SK-N-SH (cell line): ENCODE measurements at regions not wholly inside any gene's neighbourhood (a gene's known extent, or its start where the extent isn't known, plus 50 kb on each side); places are given as distances from the start of the nearest gene placed in this dataset.
A peak's percentile ranks its signal among the peaks of the same experiment; 100 is the strongest.

ENCODE experiments used
- CTCF ChIA-PET: fragments of 300-600, 350-600 bp; formaldehyde crosslinking; extraction: SDS; loops from one replicate; lab custom pipeline; 2021; lab: Yijun Ruan, JAX
- POLR2A ChIA-PET: fragments of 350-600 bp; sonication (Branson Sonifier 250); formaldehyde crosslinking; extraction: SDS; loops from one replicate; lab custom pipeline; 2020; ENCODE audit warnings: antibody characterized with exemption, inconsistent platforms; lab: Yijun Ruan, JAX
- DNase-seq: peaks from one replicate; pipeline ENCODE4 v3.0.0; 2012
- H2AFZ ChIP-seq: fragments of 200-600 bp; sonication (generic); 2 replicates; pipeline ENCODE4 v1.8.1; 2016; ENCODE audit warnings: antibody characterized with exemption, mild to moderate bottlenecking, low read depth
- H3F3A ChIP-seq: fragments of 200-600 bp; sonication (generic); replicated peaks from 2 replicates; pipeline ENCODE3; 2016; ENCODE audit warnings: antibody characterized with exemption, mild to moderate bottlenecking; ENCODE audit not compliant: insufficient read depth
- H3K27ac ChIP-seq, 2 experiments: fragments of 200-500 bp in 1 of 2; fragments of 200-600 bp in 1 of 2; sonication (Bioruptor generic) in 1 of 2; sonication (generic), shearing (Covaris generic) in 1 of 2; 2 replicates each; pipeline versions ENCODE4 v1.5.1 to v1.6.1; 2014 to 2016; ENCODE audit warnings: low read depth in 2 of 2, inconsistent platforms in 1 of 2, low read length in 1 of 2, mild to moderate bottlenecking in 1 of 2, mixed read lengths in 1 of 2
- H3K27me3 ChIP-seq: fragments of 200-600 bp; sonication (generic), shearing (Covaris generic); 2 replicates; pipeline ENCODE4 v1.6.1; 2016; ENCODE audit warnings: mixed run types; ENCODE audit not compliant: insufficient read depth
- H3K36me3 ChIP-seq, 2 experiments: fragments of 200-500 bp in 1 of 2; fragments of 200-600 bp in 1 of 2; sonication (Bioruptor generic) in 1 of 2; sonication (generic) in 1 of 2; replicated peaks in 1 of 2; 2 replicates each; pipeline versions ENCODE3 to v1.5.1; 2014 to 2016; ENCODE audit warnings: low read length in 1 of 2, mild to moderate bottlenecking in 1 of 2; ENCODE audit not compliant: insufficient read depth in 2 of 2, control insufficient read depth in 1 of 2
- H3K4me1 ChIP-seq, 2 experiments: fragments of 200-500 bp in 1 of 2; fragments of 200-600 bp in 1 of 2; sonication (Bioruptor generic) in 1 of 2; sonication (generic), shearing (Covaris generic) in 1 of 2; 2 replicates each; pipeline versions ENCODE4 v1.5.1 to v1.6.1; 2014 to 2016; ENCODE audit warnings: low read depth in 1 of 2, low read length in 1 of 2, mixed run types in 1 of 2; ENCODE audit not compliant: insufficient read depth in 2 of 2, control insufficient read depth in 1 of 2
- H3K4me2 ChIP-seq: fragments of 200-600 bp; sonication (generic), shearing (Covaris generic); 2 replicates; pipeline ENCODE4 v1.6.1; 2017; ENCODE audit warnings: mixed run types
- H3K4me3 ChIP-seq, 2 experiments: fragments of 200-500 bp in 1 of 2; fragments of 200-600 bp in 1 of 2; sonication (Bioruptor generic) in 1 of 2; sonication (generic), shearing (Covaris generic) in 1 of 2; 2 replicates each; pipeline versions ENCODE4 v1.5.1 to v1.8.1; 2014 to 2016; ENCODE audit warnings: low read depth in 2 of 2, inconsistent platforms in 1 of 2, low read length in 1 of 2, mild to moderate bottlenecking in 1 of 2, mixed read lengths in 1 of 2, moderate library complexity in 1 of 2
- H3K79me2 ChIP-seq: fragments of 200-600 bp; sonication (generic); 2 replicates; pipeline ENCODE4 v1.8.1; 2017; ENCODE audit warnings: mild to moderate bottlenecking; ENCODE audit not compliant: insufficient read depth
- H3K9ac ChIP-seq: fragments of 200-600 bp; sonication (generic); 2 replicates; pipeline ENCODE4 v1.6.1; 2017; ENCODE audit warnings: mixed run types
- H3K9me2 ChIP-seq: fragments of 200-600 bp; sonication (generic); 2 replicates; pipeline ENCODE4 v1.6.1; 2017; ENCODE audit warnings: mixed run types
- H3K9me3 ChIP-seq: fragments of 200-600 bp; sonication (generic); 2 replicates; pipeline ENCODE4 v1.6.1; 2017; ENCODE audit warnings: mixed run types, mild to moderate bottlenecking, moderate library complexity
- H4K20me1 ChIP-seq: fragments of 200-600 bp; sonication (generic); 2 replicates; pipeline ENCODE4 v1.6.1; 2017; ENCODE audit warnings: mild to moderate bottlenecking, mixed run types; ENCODE audit not compliant: insufficient read depth
- CHD2 ChIP-seq: fragments of 150-350 bp; IDR thresholded peaks from 2 replicates; pipeline ENCODE4 v1.6.1; 2018; ENCODE audit warnings: low read length; ENCODE audit not compliant: partially characterized antibody
- CTCF ChIP-seq: fragments of 200-600 bp; sonication (generic); IDR thresholded peaks from 2 replicates; pipeline ENCODE4 v1.6.1; 2017; ENCODE audit warnings: antibody characterized with exemption, mild to moderate bottlenecking, moderate library complexity
- ELF1 ChIP-seq: IDR thresholded peaks from 2 replicates; pipeline ENCODE4 v1.4.0; 2012
- EP300 ChIP-seq, 2 experiments: IDR thresholded peaks; 2 replicates each; pipeline versions ENCODE4 v1.4.0 to v1.6.1; 2012; ENCODE audit warnings: borderline replicate concordance in 1 of 2, low read depth in 1 of 2, low read length in 1 of 2
- EZH2phosphoT487 ChIP-seq: fragments of 200-600 bp; sonication (generic); IDR thresholded peaks from 2 replicates; pipeline ENCODE4 v1.6.1; 2017; ENCODE audit warnings: low read depth, mixed run types, mild to moderate bottlenecking, antibody characterized with exemption, moderate library complexity, borderline replicate concordance
- FOXJ3 ChIP-seq: sonication (generic); formaldehyde crosslinking; IDR thresholded peaks from 2 replicates; pipeline ENCODE4 v1.5.1; 2020; ENCODE audit warnings: mild to moderate bottlenecking, missing genetic modification reagents
- FOXM1 ChIP-seq: IDR thresholded peaks from 2 replicates; pipeline ENCODE4 v1.4.0; 2012; ENCODE audit warnings: low read depth, mild to moderate bottlenecking
- GATA2 ChIP-seq: sonication (generic); formaldehyde crosslinking; IDR thresholded peaks from 2 replicates; pipeline ENCODE4 v1.5.0; 2020; ENCODE audit warnings: mild to moderate bottlenecking, missing genetic modification reagents
- MAX ChIP-seq: IDR thresholded peaks from 2 replicates; pipeline ENCODE4 v1.4.0; 2012; ENCODE audit warnings: low read depth
- MEF2A ChIP-seq: IDR thresholded peaks from 2 replicates; pipeline ENCODE4 v1.4.0; 2012; ENCODE audit warnings: low read depth, borderline replicate concordance
- NRF1 ChIP-seq: IDR thresholded peaks from 2 replicates; pipeline ENCODE4 v1.6.1; 2012; ENCODE audit warnings: low read depth, mild to moderate bottlenecking, low read length
- POLR2AphosphoS5 ChIP-seq: IDR thresholded peaks from 2 replicates; pipeline ENCODE4 v1.6.1; 2012; ENCODE audit warnings: low read depth, low read length
- RAD21 ChIP-seq: IDR thresholded peaks from 2 replicates; pipeline ENCODE4 v1.6.1; 2012; ENCODE audit warnings: mild to moderate bottlenecking, low read length
- RFX5 ChIP-seq: IDR thresholded peaks from 2 replicates; pipeline ENCODE4 v1.6.1; 2012; ENCODE audit warnings: mild to moderate bottlenecking, improper control_type of control experiment, low read length
- RXRA ChIP-seq: IDR thresholded peaks from 2 replicates; pipeline ENCODE4 v1.4.0; 2012; ENCODE audit warnings: low read depth, mild to moderate bottlenecking, borderline replicate concordance
- SIN3A ChIP-seq: IDR thresholded peaks from 2 replicates; pipeline ENCODE4 v1.6.1; 2012; ENCODE audit warnings: low read depth, mild to moderate bottlenecking, low read length, moderate library complexity, borderline replicate concordance
- TAF1 ChIP-seq: IDR thresholded peaks from 2 replicates; pipeline ENCODE4 v1.6.1; 2012; ENCODE audit warnings: low read depth, mild to moderate bottlenecking, low read length, moderate library complexity, borderline replicate concordance
- USF1 ChIP-seq: IDR thresholded peaks from 2 replicates; pipeline ENCODE4 v1.4.0; 2012; ENCODE audit warnings: low read depth, borderline replicate concordance
- ZBTB33 ChIP-seq: IDR thresholded peaks from 2 replicates; pipeline ENCODE4 v1.4.0; 2012; ENCODE audit warnings: low read depth, borderline replicate concordance
- WGBS: methylation state at CpG from one replicate; pipeline ENCODE4 v1.1.6; 2017; ENCODE audit warnings: low lambda C conversion rate; 5-methylcytosine and 5-hydroxymethylcytosine counted together

- POLR2A ChIA-PET: interaction anchor here (1.0 kb wide), 2 partner anchors 9 to 19 kb away, joined by 4 to 8 read pairs; no protein-coding TSS in a partner anchor
- H3K9me2 ChIP-seq: no peaks in the 10 kb centered on the region
- H3K9ac ChIP-seq: no peak overlapping the region
- H3F3A ChIP-seq: no peaks in the 10 kb centered on the region
- no peaks in the 10 kb centered on the region for H4K20me1 ChIP-seq
- H3K4me3 ChIP-seq: no peak overlapping the region; a peak in 1 of 4 replicates
- H2AFZ ChIP-seq: no peak overlapping the region
- H3K27me3 ChIP-seq: no peaks in the 10 kb centered on the region
- H3K79me2 ChIP-seq: no peaks in the 10 kb centered on the region
- no peak overlapping the region for H3K4me2 ChIP-seq
- CTCF ChIA-PET: interaction anchor here (1.3 kb wide), 1 partner anchor 20 kb away, joined by 4 read pairs; no protein-coding TSS in a partner anchor
- 24% methylated on average over 6 of the region's 9 CpGs for WGBS
- no peaks in the 10 kb centered on the region for H3K9me3 ChIP-seq
- DNase-seq: peak; percentile 70
- TF ChIP-seq POLR2AphosphoS5 (no peak), RFX5 (no peak), EZH2phosphoT487 (no peak), USF1 (no peak), RAD21 (peak; percentile 4; the same call in 1 of the 2 replicates), EP300 (IDR thresholded peaks at IDR 0.05; ENCODE audit: borderline replicate concordance in 1 of 2, low read depth in 1 of 2, low read length in 1 of 2) (peak in 1 of 2 experiments; percentile 87; a peak in 2 of 4 replicates), ELF1 (no peak), GATA2 (CRISPR knock-in tag) (peak; percentile 69), SIN3A (no peak), TAF1 (no peak), FOXJ3 (CRISPR knock-in tag) (0 out of 2 replicates have a peak, but pooled peaks have one; percentile 40), CHD2 (peak; percentile 60)
- H3K36me3 ChIP-seq: no peaks in the 10 kb centered on the region
- H3K27ac ChIP-seq: peak overlapping the region in 1 of 2 experiments; percentile 90; a peak in 2 of 4 replicates
- H3K4me1 ChIP-seq: peaks cover 0 to 60% of the 10 kb centered on the region in 2 experiments; a peak in 1 of 4 replicates
These were observed 372.8 kb downstream of the TMEM121 start for GRCh38 chr14:105899071-105899641.

- ChIA-PET POLR2A (interaction anchor here (1.0 kb wide), 2 partner anchors 9 to 20 kb away, joined by 4 to 8 read pairs; no protein-coding TSS in a partner anchor), CTCF (interaction anchor here (1.3 kb wide), 1 partner anchor 20 kb away, joined by 4 read pairs; no protein-coding TSS in a partner anchor)
- Histone ChIP-seq H3K4me3 (no peak overlapping the region; a peak in 1 of 4 replicates), H2AFZ (no peak overlapping the region), H4K20me1 (no peaks in the 10 kb centered on the region), H3K9ac (no peak overlapping the region), H3K9me3 (no peaks in the 10 kb centered on the region), H3K4me2 (no peak overlapping the region), H3K79me2 (no peaks in the 10 kb centered on the region), H3F3A (no peaks in the 10 kb centered on the region), H3K4me1 (peaks cover 0 to 66% of the 10 kb centered on the region in 2 experiments; a peak in 1 of 4 replicates), H3K9me2 (no peaks in the 10 kb centered on the region), H3K27ac (peak overlapping the region in 1 of 2 experiments; percentile 90; a peak in 2 of 4 replicates), H3K27me3 (no peaks in the 10 kb centered on the region), H3K36me3 (no peaks in the 10 kb centered on the region)
- 57% methylated on average over 9 of the region's 11 CpGs for WGBS
- no peak for DNase-seq
- TF ChIP-seq FOXM1 (no peak), POLR2AphosphoS5 (no peak), NRF1 (no peak), EZH2phosphoT487 (no peak), MAX (no peak), CTCF (no peak), ZBTB33 (no peak), MEF2A (no peak), USF1 (no peak), SIN3A (no peak), RXRA (no peak)
These were observed 373.4 kb downstream of the TMEM121 start for GRCh38 chr14:105899657-105900397.
